IPS DF 6.9 (cell line): ENCODE measurements at regions not wholly inside any gene's neighbourhood (a gene's known extent, or its start where the extent isn't known, plus 50 kb on each side); places are given as distances from the start of the nearest gene placed in this dataset.
"Not testable (repeated sequence)": the region's sequence is repeated elsewhere in the genome, so short reads cannot be mapped to it uniquely, and the experiment has no call there.

Experiments used
- DNase-seq: peaks from one replicate; pipeline ENCODE4 v3.0.0-alpha.2; 2013; ENCODE audit warnings: low read depth, low spot score
- H3K27ac ChIP-seq: one replicate; pipeline ENCODE4 v1.5.1; 2013; ENCODE audit warnings: low read length, control low read depth
- H3K27me3 ChIP-seq: 2 replicates; pipeline ENCODE4 v1.6.1; 2013; ENCODE audit warnings: mild to moderate bottlenecking, low read length; ENCODE audit not compliant: control insufficient read depth, insufficient read depth
- H3K36me3 ChIP-seq: 2 replicates; pipeline ENCODE4 v1.6.1; 2013; ENCODE audit warnings: low read length; ENCODE audit not compliant: control insufficient read depth, insufficient read depth
- H3K4me1 ChIP-seq: 2 replicates; pipeline ENCODE4 v1.6.1; 2013; ENCODE audit warnings: low read length; ENCODE audit not compliant: control insufficient read depth, insufficient read depth
- H3K4me3 ChIP-seq: 2 replicates; pipeline ENCODE4 v1.5.1; 2013; ENCODE audit warnings: mild to moderate bottlenecking, low read length
- H3K9me3 ChIP-seq: 2 replicates; pipeline ENCODE4 v1.6.1; 2013; ENCODE audit warnings: low read length, inconsistent platforms; ENCODE audit not compliant: control insufficient read depth, insufficient read depth
- WGBS: extraction: QIAGEN DNeasy Blood & Tissue Kit; methylation state at CpG from one replicate; pipeline ENCODE4 v1.1.7; 2013; ENCODE audit warnings: mixed read lengths, missing lambda C conversion rate; ENCODE audit not compliant: insufficient read length, insufficient coverage; 5-methylcytosine and 5-hydroxymethylcytosine counted together

GRCh38 chr5:112034421-112034979, 277.5 kb upstream of the NREP start:
- H3K27me3 ChIP-seq: no peaks in the 10 kb centered on the region
- H3K36me3 ChIP-seq: no peaks in the 10 kb centered on the region
- no peaks in the 10 kb centered on the region for H3K4me1 ChIP-seq
- H3K27ac ChIP-seq: no peak overlapping the region
- no peaks in the 10 kb centered on the region for H3K9me3 ChIP-seq
- DNase-seq: no peak
- no peak overlapping the region for H3K4me3 ChIP-seq

- H3K27ac ChIP-seq, DNase-seq, H3K4me3 ChIP-seq, H3K36me3 ChIP-seq, H3K9me3 ChIP-seq, H3K27me3 ChIP-seq, H3K4me1 ChIP-seq: not testable (repeated sequence)
- WGBS: no CpG with 5 or more reads among the region's 3 CpGs
Observed at GRCh38 chr5:112026879-112027278, 269.9 kb upstream of the NREP start.

GRCh38 chr5:112025757-112026156, 268.8 kb upstream of the NREP start:
- no peak overlapping the region for H3K4me3 ChIP-seq
- no peaks in the 10 kb centered on the region for H3K36me3 ChIP-seq
- H3K27ac ChIP-seq: no peak overlapping the region
- no peak for DNase-seq
- no CpG with 5 or more reads among the region's 1 CpG for WGBS
- no peaks in the 10 kb centered on the region for H3K9me3 ChIP-seq
- no peaks in the 10 kb centered on the region for H3K27me3 ChIP-seq
- no peaks in the 10 kb centered on the region for H3K4me1 ChIP-seq

GRCh38 chr5:112024769-112025168, 267.8 kb upstream of the NREP start:
- no CpG with 5 or more reads among the region's 2 CpGs for WGBS
- no peaks in the 10 kb centered on the region for H3K27me3 ChIP-seq
- no peaks in the 10 kb centered on the region for H3K36me3 ChIP-seq
- no peaks in the 10 kb centered on the region for H3K9me3 ChIP-seq
- H3K27ac ChIP-seq: no peak overlapping the region
- no peak overlapping the region for H3K4me3 ChIP-seq
- DNase-seq: no peak
- H3K4me1 ChIP-seq: no peaks in the 10 kb centered on the region

- no CpG with 5 or more reads among the region's 3 CpGs for WGBS
- H3K4me1 ChIP-seq: no peaks in the 10 kb centered on the region
Observed at GRCh38 chr5:112024221-112024620, 267.2 kb upstream of the NREP start.

GRCh38 chr5:112023766-112024165, 266.8 kb upstream of the NREP start:
- Histone ChIP-seq H3K27me3 (no peaks in the 10 kb centered on the region), H3K36me3 (no peaks in the 10 kb centered on the region), H3K4me3 (no peak overlapping the region), H3K4me1 (no peaks in the 10 kb centered on the region), H3K9me3 (no peaks in the 10 kb centered on the region), H3K27ac (no peak overlapping the region)
- DNase-seq: no peak
- WGBS: no CpG with 5 or more reads among the region's 3 CpGs

More at GRCh38 chr5:112024221-112024620, 267.2 kb upstream of the NREP start:
- no peak for DNase-seq
- Histone ChIP-seq H3K27me3 (no peaks in the 10 kb centered on the region), H3K4me3 (no peak overlapping the region), H3K27ac (no peak overlapping the region), H3K9me3 (no peaks in the 10 kb centered on the region), H3K36me3 (no peaks in the 10 kb centered on the region)

- Histone ChIP-seq H3K9me3 (no peaks in the 10 kb centered on the region), H3K4me1 (no peaks in the 10 kb centered on the region), H3K27me3 (no peaks in the 10 kb centered on the region), H3K27ac (no peak overlapping the region), H3K36me3 (no peaks in the 10 kb centered on the region), H3K4me3 (no peak overlapping the region)
- no peak for DNase-seq
- WGBS: no CpG with 5 or more reads among the region's 2 CpGs
Observed at GRCh38 chr5:112018846-112019245, 261.9 kb upstream of the NREP start.

GRCh38 chr5:112016980-112017379, 260.0 kb upstream of the NREP start:
- Histone ChIP-seq H3K4me3 (no peak overlapping the region), H3K9me3 (no peaks in the 10 kb centered on the region), H3K4me1 (no peaks in the 10 kb centered on the region), H3K27me3 (no peaks in the 10 kb centered on the region), H3K27ac (no peak overlapping the region), H3K36me3 (no peaks in the 10 kb centered on the region)
- WGBS: no CpG with 5 or more reads among the region's 5 CpGs
- DNase-seq: no peak

GRCh38 chr5:112014783-112015395, 257.9 kb upstream of the NREP start:
- no peak overlapping the region for H3K4me3 ChIP-seq
- no peaks in the 10 kb centered on the region for H3K4me1 ChIP-seq
- DNase-seq: no peak
- no peaks in the 10 kb centered on the region for H3K36me3 ChIP-seq
- H3K27me3 ChIP-seq: no peaks in the 10 kb centered on the region
- H3K9me3 ChIP-seq: no peaks in the 10 kb centered on the region
- no peak overlapping the region for H3K27ac ChIP-seq

- H3K27ac ChIP-seq: no peak overlapping the region
- H3K4me3 ChIP-seq: no peak overlapping the region
- no peaks in the 10 kb centered on the region for H3K4me1 ChIP-seq
- no peaks in the 10 kb centered on the region for H3K36me3 ChIP-seq
- DNase-seq: no peak
- no peaks in the 10 kb centered on the region for H3K27me3 ChIP-seq
- no peaks in the 10 kb centered on the region for H3K9me3 ChIP-seq
Observed at GRCh38 chr5:112013660-112014059, 256.7 kb upstream of the NREP start.

- Histone ChIP-seq H3K36me3 (no peaks in the 10 kb centered on the region), H3K4me1 (no peaks in the 10 kb centered on the region), H3K27me3 (no peaks in the 10 kb centered on the region), H3K9me3 (no peaks in the 10 kb centered on the region), H3K4me3 (no peak overlapping the region), H3K27ac (no peak overlapping the region)
- no peak for DNase-seq
- WGBS: no CpG with 5 or more reads among the region's 1 CpG
Observed at GRCh38 chr5:112012104-112012503, 255.1 kb upstream of the NREP start.
